ENCODE measurements at regions not wholly inside any gene's neighbourhood (a gene's known extent, or its start where the extent isn't known, plus 50 kb on each side); places are given as distances from the start of the nearest gene placed in this dataset.

GRCh38 chr14:36083317-36083716, 93.2 kb downstream of the PTCSC3 start:
- Mint-ChIP-seq H3K36me3 (no peaks in the 10 kb centered on the region), H3K27ac (no peak overlapping the region), H3K4me1 (ENCODE audit: unreplicated experiment) (peaks cover 21% of the 10 kb centered on the region), H3K4me3 (no peak overlapping the region), H3K9me3 (peaks cover 8% of the 10 kb centered on the region), H3K27me3 (no peaks in the 10 kb centered on the region)
- TF ChIP-seq CTCF (conservative IDR thresholded peaks at IDR 0.05) = no peak
- no peak for DNase-seq (ENCODE audit: extremely low spot score, unreplicated experiment)

GRCh38 chr14:36078080-36078479, 98.4 kb downstream of the PTCSC3 start:
- no peaks in the 10 kb centered on the region for H3K36me3 Mint-ChIP-seq
- H3K4me3 Mint-ChIP-seq = no peak overlapping the region
- peaks cover 6% of the 10 kb centered on the region for H3K27me3 Mint-ChIP-seq
- DNase-seq (ENCODE audit: extremely low spot score, unreplicated experiment) = no peak
- peaks cover 4% of the 10 kb centered on the region for H3K4me1 Mint-ChIP-seq (ENCODE audit: unreplicated experiment)
- no peaks in the 10 kb centered on the region for H3K9me3 Mint-ChIP-seq
- no peak overlapping the region for H3K27ac Mint-ChIP-seq
- TF ChIP-seq CTCF (conservative IDR thresholded peaks at IDR 0.05) = no peak

GRCh38 chr14:36076197-36076596, 100.3 kb downstream of the PTCSC3 start:
- H3K27ac Mint-ChIP-seq = no peak overlapping the region
- H3K4me1 Mint-ChIP-seq (ENCODE audit: unreplicated experiment) = peaks cover 4% of the 10 kb centered on the region

GRCh38 chr14:36075203-36075602, 101.3 kb downstream of the PTCSC3 start:
- no peak for DNase-seq (ENCODE audit: extremely low spot score, unreplicated experiment)
- Mint-ChIP-seq H3K9me3 (no peaks in the 10 kb centered on the region), H3K4me1 (ENCODE audit: unreplicated experiment) (peaks cover 11% of the 10 kb centered on the region), H3K4me3 (no peak overlapping the region), H3K27me3 (peaks cover 8% of the 10 kb centered on the region), H3K27ac (no peak overlapping the region), H3K36me3 (no peaks in the 10 kb centered on the region)
- TF ChIP-seq CTCF (conservative IDR thresholded peaks at IDR 0.05) = no peak

More at GRCh38 chr14:36076197-36076596, 100.3 kb downstream of the PTCSC3 start:
- TF ChIP-seq CTCF (conservative IDR thresholded peaks at IDR 0.05) = no peak
- no peaks in the 10 kb centered on the region for H3K9me3 Mint-ChIP-seq
- DNase-seq (ENCODE audit: extremely low spot score, unreplicated experiment) = no peak
- peaks cover 6% of the 10 kb centered on the region for H3K27me3 Mint-ChIP-seq
- H3K36me3 Mint-ChIP-seq = no peaks in the 10 kb centered on the region
- no peak overlapping the region for H3K4me3 Mint-ChIP-seq

GRCh38 chr14:36070720-36071043, 105.8 kb downstream of the PTCSC3 start:
- Mint-ChIP-seq H3K36me3 (no peaks in the 10 kb centered on the region), H3K4me1 (ENCODE audit: unreplicated experiment) (peaks cover 9% of the 10 kb centered on the region), H3K27me3 (peaks cover 11% of the 10 kb centered on the region), H3K27ac (no peak overlapping the region), H3K9me3 (no peaks in the 10 kb centered on the region), H3K4me3 (no peak overlapping the region)
- TF ChIP-seq CTCF (conservative IDR thresholded peaks at IDR 0.05) = no peak
- DNase-seq (ENCODE audit: extremely low spot score, unreplicated experiment) = no peak
